LNCAP (cell line): ENCODE measurements at regions not wholly inside any gene's neighbourhood (a gene's known extent, or its start where the extent isn't known, plus 50 kb on each side); places are given as distances from the start of the nearest gene placed in this dataset.

Experiments used
- TF ChIP-seq, protein P1 (sequence below): fragments of 450-650 bp; IDR thresholded peaks from 2 replicates; pipeline ENCODE4 v1.5.1; 2017; ENCODE audit warnings: mild to moderate bottlenecking

DNA sequence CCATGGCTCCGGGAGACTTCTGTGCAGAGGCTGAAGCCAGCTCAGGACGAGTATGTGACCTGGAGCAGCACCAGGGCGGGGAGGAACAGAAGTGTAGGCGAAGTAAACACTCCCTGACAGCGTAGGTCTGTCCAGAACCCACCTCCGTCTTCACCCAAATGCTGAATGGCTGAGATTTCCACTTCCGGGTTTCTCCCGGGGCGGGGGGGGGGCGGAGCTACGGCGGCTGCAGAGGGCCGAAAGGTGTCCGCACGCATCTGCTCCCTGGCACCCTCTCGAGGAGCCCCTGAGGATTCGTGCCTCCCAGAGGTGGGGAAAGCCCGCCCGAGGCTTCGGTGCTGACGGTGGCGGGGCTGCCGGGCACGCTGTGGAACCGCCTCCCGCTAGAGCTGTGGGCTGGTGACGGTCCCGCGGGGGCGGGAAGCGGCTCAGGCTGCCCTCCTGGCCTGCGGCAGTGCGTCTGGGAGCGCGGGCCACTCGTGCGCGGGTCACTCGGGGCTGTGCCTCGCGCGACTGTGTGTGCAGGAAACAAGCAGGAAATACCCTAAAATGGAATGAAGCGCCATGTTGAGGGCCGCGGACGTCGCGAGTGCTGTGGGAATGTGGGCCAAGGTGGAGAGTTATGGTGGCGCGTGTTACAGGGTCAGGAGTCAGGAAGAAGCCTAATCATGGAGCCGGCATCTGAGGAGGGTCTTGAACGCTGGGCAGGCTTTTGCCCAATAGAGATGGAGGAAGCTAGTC is 1425.4 kb downstream of the FOXD4L5 start:
- TF ChIP-seq, protein P1, sequence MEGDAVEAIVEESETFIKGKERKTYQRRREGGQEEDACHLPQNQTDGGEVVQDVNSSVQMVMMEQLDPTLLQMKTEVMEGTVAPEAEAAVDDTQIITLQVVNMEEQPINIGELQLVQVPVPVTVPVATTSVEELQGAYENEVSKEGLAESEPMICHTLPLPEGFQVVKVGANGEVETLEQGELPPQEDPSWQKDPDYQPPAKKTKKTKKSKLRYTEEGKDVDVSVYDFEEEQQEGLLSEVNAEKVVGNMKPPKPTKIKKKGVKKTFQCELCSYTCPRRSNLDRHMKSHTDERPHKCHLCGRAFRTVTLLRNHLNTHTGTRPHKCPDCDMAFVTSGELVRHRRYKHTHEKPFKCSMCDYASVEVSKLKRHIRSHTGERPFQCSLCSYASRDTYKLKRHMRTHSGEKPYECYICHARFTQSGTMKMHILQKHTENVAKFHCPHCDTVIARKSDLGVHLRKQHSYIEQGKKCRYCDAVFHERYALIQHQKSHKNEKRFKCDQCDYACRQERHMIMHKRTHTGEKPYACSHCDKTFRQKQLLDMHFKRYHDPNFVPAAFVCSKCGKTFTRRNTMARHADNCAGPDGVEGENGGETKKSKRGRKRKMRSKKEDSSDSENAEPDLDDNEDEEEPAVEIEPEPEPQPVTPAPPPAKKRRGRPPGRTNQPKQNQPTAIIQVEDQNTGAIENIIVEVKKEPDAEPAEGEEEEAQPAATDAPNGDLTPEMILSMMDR: peak; percentile 35; the same call in 1 of the 2 replicates

- TF ChIP-seq, protein P1: no peak
Measured at GRCh38 chr9:63817622-63818518, 1467.1 kb downstream of the FOXD4L5 start.

GRCh38 chr9:63816751-63817621 is 1468.0 kb downstream of the FOXD4L5 start:
- TF ChIP-seq, protein P1: no peak

DNA sequence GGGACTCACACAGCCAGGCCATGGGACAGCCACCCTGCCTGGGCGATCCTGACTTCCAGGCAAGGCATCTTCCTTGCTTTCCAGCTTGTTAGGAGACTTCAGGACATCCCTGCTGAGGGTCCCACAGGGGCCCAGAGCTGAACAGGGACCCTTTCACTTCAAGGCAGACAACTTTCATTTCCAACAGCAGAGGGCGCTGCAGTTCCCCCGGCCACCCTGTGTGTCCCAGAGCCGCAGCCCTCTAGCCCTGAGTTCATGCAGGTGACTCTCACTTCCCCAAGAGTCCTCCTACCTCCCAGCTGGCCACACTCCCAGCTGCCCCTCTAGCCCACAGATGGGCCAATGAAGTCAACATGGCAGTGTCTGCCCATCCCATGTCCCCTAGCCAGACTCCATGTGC is 1556.0 kb downstream of the FOXD4L5 start:
- TF ChIP-seq, protein P1: peak; percentile 35; the same call in 1 of the 2 replicates

DNA sequence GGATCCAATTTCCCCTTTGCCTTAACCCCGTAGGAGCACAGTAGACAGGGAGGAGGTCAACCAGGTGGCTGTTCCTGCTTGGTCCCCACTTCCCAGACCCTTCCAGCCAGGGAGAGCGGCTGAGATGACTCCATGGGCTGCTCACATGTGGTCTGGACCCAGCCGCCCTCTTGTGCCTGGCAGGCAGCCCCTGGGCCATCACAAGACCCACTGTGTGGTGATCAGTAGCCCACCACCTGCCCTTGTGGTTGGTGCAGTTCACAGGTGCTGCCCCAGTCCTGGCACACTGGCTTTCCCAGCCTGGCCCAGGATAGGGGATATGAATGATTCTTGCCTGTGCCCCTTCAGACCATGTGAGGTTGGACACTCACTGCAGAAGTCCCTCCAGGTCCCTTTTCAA is 1556.7 kb downstream of the FOXD4L5 start:
- TF ChIP-seq, protein P1: no peak
